ENCODE measurements at regions not wholly inside any gene's neighbourhood (a gene's known extent, or its start where the extent isn't known, plus 50 kb on each side); places are given as distances from the start of the nearest gene placed in this dataset.

GRCh38 chr9:124206391-124206790 lies 51.4 kb upstream of the NEK6 start:
- TF ChIP-seq SP1 (IDR thresholded peaks at IDR 0.05) (no peak), FOXA1 (IDR thresholded peaks at IDR 0.05) (no peak), NFRKB (IDR thresholded peaks at IDR 0.05) (no peak), ZNF384 (IDR thresholded peaks at IDR 0.05) (no peak), TARDBP (IDR thresholded peaks at IDR 0.05) (no peak), FOXM1 (IDR thresholded peaks at IDR 0.05; ENCODE audit: borderline replicate concordance) (no peak), BHLHE40 (IDR thresholded peaks at IDR 0.05; ENCODE audit: borderline replicate concordance) (no peak), SUZ12 (IDR thresholded peaks at IDR 0.05) (no peak), FOXK2 (IDR thresholded peaks at IDR 0.05) (no peak), L3MBTL2 (conservative IDR thresholded peaks at IDR 0.05) (no peak), ELF4 (IDR thresholded peaks at IDR 0.05) (no peak), HDGF (IDR thresholded peaks at IDR 0.05; ENCODE audit: borderline replicate concordance) (no peak), PKNOX1 (IDR thresholded peaks at IDR 0.05) (no peak), LEF1 (IDR thresholded peaks at IDR 0.05; ENCODE audit: borderline replicate concordance) (no peak)

Data from HEK293T (cell line).